ENCODE measurements at regions not wholly inside any gene's neighbourhood (a gene's known extent, or its start where the extent isn't known, plus 50 kb on each side); places are given as distances from the start of the nearest gene placed in this dataset.

GRCh38 chr7:106811472-106811871 is 53.6 kb upstream of the PIK3CG start:
- FAIRE-seq = no peak

- no peak for FAIRE-seq
These were observed 52.9 kb upstream of the PIK3CG start for GRCh38 chr7:106812027-106812643.

GRCh38 chr7:106813705-106814305 is 51.3 kb upstream of the PIK3CG start:
- FAIRE-seq = no peak

- FAIRE-seq = no peak
These were observed 50.2 kb upstream of the PIK3CG start for GRCh38 chr7:106814887-106815286.

All from endometrium (tissue), 2 donors.